ENCODE measurements at regions not wholly inside any gene's neighbourhood (a gene's known extent, or its start where the extent isn't known, plus 50 kb on each side); places are given as distances from the start of the nearest gene placed in this dataset.
A peak's percentile ranks its signal among the peaks of the same experiment; 100 is the strongest.
"Not testable (repeated sequence)": the region's sequence is repeated elsewhere in the genome, so short reads cannot be mapped to it uniquely, and the experiment has no call there.

- Mint-ChIP-seq H3K36me3 (ENCODE audit: low read depth) (peaks cover 22% of the 10 kb centered on the region), H3K27ac (peak overlapping the region; percentile 96), H3K4me3 (peak overlapping the region; percentile 82), H3K4me1 (ENCODE audit: low read depth) (peaks cover 29% of the 10 kb centered on the region)
- DNase-seq (ENCODE audit: low spot score); intact Hi-C loops (cut with micrococcal nuclease); H3K9me3 Mint-ChIP-seq; H3K27me3 Mint-ChIP-seq (ENCODE audit: insufficient read depth): not testable (repeated sequence)
Observed at GRCh38 chr2:87470381-87471380, 277.2 kb upstream of the PLGLB2 start.

- DNase-seq (ENCODE audit: low spot score); intact Hi-C loops (cut with micrococcal nuclease); H3K9me3 Mint-ChIP-seq; H3K27me3 Mint-ChIP-seq (ENCODE audit: insufficient read depth): not testable (repeated sequence)
- peaks cover 21% of the 10 kb centered on the region for H3K36me3 Mint-ChIP-seq (ENCODE audit: low read depth)
- peaks cover 27% of the 10 kb centered on the region for H3K4me1 Mint-ChIP-seq (ENCODE audit: low read depth)
- peak overlapping the region; percentile 96 for H3K27ac Mint-ChIP-seq
- peak overlapping the region; percentile 76 for H3K4me3 Mint-ChIP-seq
Observed at GRCh38 chr2:87471478-87471877, 276.4 kb upstream of the PLGLB2 start.

- peaks cover 16% of the 10 kb centered on the region for H3K4me1 Mint-ChIP-seq (ENCODE audit: low read depth)
Observed at GRCh38 chr2:87476223-87476872, 271.5 kb upstream of the PLGLB2 start.

GRCh38 chr2:87476936-87477335 is 271.0 kb upstream of the PLGLB2 start:
- H3K9me3 Mint-ChIP-seq; intact Hi-C loops (cut with micrococcal nuclease); H3K27me3 Mint-ChIP-seq (ENCODE audit: insufficient read depth); DNase-seq (ENCODE audit: low spot score): not testable (repeated sequence)
- peak overlapping the region; percentile 53 for H3K4me3 Mint-ChIP-seq
- peak overlapping the region; percentile 77 for H3K27ac Mint-ChIP-seq
- H3K4me1 Mint-ChIP-seq (ENCODE audit: low read depth) = peaks cover 16% of the 10 kb centered on the region
- H3K36me3 Mint-ChIP-seq (ENCODE audit: low read depth) = peaks cover 22% of the 10 kb centered on the region

More at GRCh38 chr2:87476223-87476872, 271.5 kb upstream of the PLGLB2 start:
- DNase-seq (ENCODE audit: low spot score); H3K9me3 Mint-ChIP-seq; intact Hi-C loops (cut with micrococcal nuclease); H3K27me3 Mint-ChIP-seq (ENCODE audit: insufficient read depth): not testable (repeated sequence)
- Mint-ChIP-seq H3K27ac (peak overlapping the region; percentile 77), H3K4me3 (peak overlapping the region; percentile 53), H3K36me3 (ENCODE audit: low read depth) (peaks cover 22% of the 10 kb centered on the region)

GRCh38 chr2:87477669-87478428 is 270.0 kb upstream of the PLGLB2 start:
- Mint-ChIP-seq H3K27ac (peak overlapping the region; percentile 44), H3K4me3 (peak overlapping the region; percentile 30), H3K4me1 (ENCODE audit: low read depth) (peaks cover 23% of the 10 kb centered on the region), H3K36me3 (ENCODE audit: low read depth) (peaks cover 27% of the 10 kb centered on the region)
- H3K27me3 Mint-ChIP-seq (ENCODE audit: insufficient read depth); DNase-seq (ENCODE audit: low spot score); H3K9me3 Mint-ChIP-seq; intact Hi-C loops (cut with micrococcal nuclease): not testable (repeated sequence)

- H3K9me3 Mint-ChIP-seq; intact Hi-C loops (cut with micrococcal nuclease); H3K27ac Mint-ChIP-seq; H3K27me3 Mint-ChIP-seq (ENCODE audit: insufficient read depth); DNase-seq (ENCODE audit: low spot score): not testable (repeated sequence)
- peaks cover 29% of the 10 kb centered on the region for H3K4me1 Mint-ChIP-seq (ENCODE audit: low read depth)
- peaks cover 27% of the 10 kb centered on the region for H3K36me3 Mint-ChIP-seq (ENCODE audit: low read depth)
- peak overlapping the region; percentile 7 for H3K4me3 Mint-ChIP-seq
Observed at GRCh38 chr2:87478911-87479310, 269.0 kb upstream of the PLGLB2 start.

GRCh38 chr2:87483093-87483680 is 264.7 kb upstream of the PLGLB2 start:
- Mint-ChIP-seq H3K27ac (peak overlapping the region; percentile 84), H3K4me1 (ENCODE audit: low read depth) (peaks cover 24% of the 10 kb centered on the region), H3K4me3 (peak overlapping the region; percentile 75), H3K36me3 (ENCODE audit: low read depth) (peaks cover 18% of the 10 kb centered on the region)
- H3K9me3 Mint-ChIP-seq; DNase-seq (ENCODE audit: low spot score); H3K27me3 Mint-ChIP-seq (ENCODE audit: insufficient read depth); intact Hi-C loops (cut with micrococcal nuclease): not testable (repeated sequence)

- intact Hi-C loops (cut with micrococcal nuclease); H3K27me3 Mint-ChIP-seq (ENCODE audit: insufficient read depth); H3K9me3 Mint-ChIP-seq; DNase-seq (ENCODE audit: low spot score); H3K27ac Mint-ChIP-seq; H3K4me3 Mint-ChIP-seq: not testable (repeated sequence)
- peaks cover 20% of the 10 kb centered on the region for H3K36me3 Mint-ChIP-seq (ENCODE audit: low read depth)
- H3K4me1 Mint-ChIP-seq (ENCODE audit: low read depth) = peaks cover 24% of the 10 kb centered on the region
Observed at GRCh38 chr2:87484363-87484762, 263.5 kb upstream of the PLGLB2 start.

GRCh38 chr2:87485455-87485854 is 262.4 kb upstream of the PLGLB2 start:
- H3K4me3 Mint-ChIP-seq; DNase-seq (ENCODE audit: low spot score); H3K27me3 Mint-ChIP-seq (ENCODE audit: insufficient read depth); H3K27ac Mint-ChIP-seq; H3K9me3 Mint-ChIP-seq; intact Hi-C loops (cut with micrococcal nuclease): not testable (repeated sequence)
- Mint-ChIP-seq H3K36me3 (ENCODE audit: low read depth) (peaks cover 15% of the 10 kb centered on the region), H3K4me1 (ENCODE audit: low read depth) (peaks cover 18% of the 10 kb centered on the region)

- DNase-seq (ENCODE audit: low spot score) = peak; percentile 48
- peaks cover 18% of the 10 kb centered on the region for H3K4me1 Mint-ChIP-seq (ENCODE audit: low read depth)
- H3K27me3 Mint-ChIP-seq (ENCODE audit: insufficient read depth); H3K4me3 Mint-ChIP-seq; intact Hi-C loops (cut with micrococcal nuclease); H3K9me3 Mint-ChIP-seq; H3K27ac Mint-ChIP-seq: not testable (repeated sequence)
- peaks cover 12% of the 10 kb centered on the region for H3K36me3 Mint-ChIP-seq (ENCODE audit: low read depth)
Observed at GRCh38 chr2:87485884-87486283, 262.0 kb upstream of the PLGLB2 start.

GRCh38 chr2:87486413-87486812 is 261.5 kb upstream of the PLGLB2 start:
- H3K4me3 Mint-ChIP-seq; H3K27me3 Mint-ChIP-seq (ENCODE audit: insufficient read depth); DNase-seq (ENCODE audit: low spot score); intact Hi-C loops (cut with micrococcal nuclease); H3K9me3 Mint-ChIP-seq: not testable (repeated sequence)
- peaks cover 21% of the 10 kb centered on the region for H3K4me1 Mint-ChIP-seq (ENCODE audit: low read depth)
- H3K27ac Mint-ChIP-seq = peak overlapping the region; percentile 93
- peaks cover 14% of the 10 kb centered on the region for H3K36me3 Mint-ChIP-seq (ENCODE audit: low read depth)

GRCh38 chr2:87488021-87488420 is 259.9 kb upstream of the PLGLB2 start:
- H3K9me3 Mint-ChIP-seq; DNase-seq (ENCODE audit: low spot score); H3K27me3 Mint-ChIP-seq (ENCODE audit: insufficient read depth); intact Hi-C loops (cut with micrococcal nuclease): not testable (repeated sequence)
- peaks cover 13% of the 10 kb centered on the region for H3K36me3 Mint-ChIP-seq (ENCODE audit: low read depth)
- H3K27ac Mint-ChIP-seq = peak overlapping the region; percentile 67
- peak overlapping the region; percentile 49 for H3K4me3 Mint-ChIP-seq
- H3K4me1 Mint-ChIP-seq (ENCODE audit: low read depth) = peaks cover 17% of the 10 kb centered on the region

Data from activated T-helper 1 cell treated with anti-CD3 and anti-CD28 coated beads, Interleukin-12 subunit alpha, Interleukin-12 subunit beta, Interleukin-2, Interleukin-4 antibody, amounts not matched to agents 30 ng/mL and 10 ng/mL and 1 ng/mL, durations not matched to agents 14 hours and 24 hours and 36 hours (primary cell).